Left lung (tissue), 4 donors: ENCODE measurements at regions not wholly inside any gene's neighbourhood (a gene's known extent, or its start where the extent isn't known, plus 50 kb on each side); places are given as distances from the start of the nearest gene placed in this dataset.

Experiments
- ATAC-seq: fragments of 200-7000 bp; cut with Tn5 transposase; one replicate; pipeline ENCODE4 v1.9.1; 2020; ENCODE audit warnings: moderate library complexity
- DNase-seq, 4 donors: peaks; one replicate each; pipeline ENCODE4 v3.0.0-alpha.2; 2013 to 2020
- H3K27ac ChIP-seq, 2 donors: fragments of 200-600 bp; sonication (generic) in 1 of 2; one replicate each; pipeline versions ENCODE4 v1.5.0 to v1.8.0; 2020 to 2021
- H3K27me3 ChIP-seq, 2 donors: fragments of 200-600 bp; sonication (generic) in 1 of 2; one replicate each; pipeline versions ENCODE4 v1.5.0 to v1.8.0; 2020 to 2021
- H3K36me3 ChIP-seq, 2 donors: fragments of 200-600 bp; sonication (generic) in 1 of 2; one replicate each; pipeline versions ENCODE4 v1.5.0 to v1.8.0; 2020 to 2021
- H3K4me1 ChIP-seq, 2 donors: fragments of 200-600 bp; one replicate each; pipeline ENCODE4 v1.8.0; 2021
- H3K4me3 ChIP-seq, 2 donors: fragments of 200-600 bp; sonication (generic) in 1 of 2; one replicate each; pipeline versions ENCODE4 v1.5.0 to v1.8.0; 2020 to 2021; ENCODE audit warnings: mild to moderate bottlenecking in 1 of 2
- H3K9me3 ChIP-seq, 2 donors: fragments of 200-600 bp; sonication (generic) in 1 of 2; one replicate each; pipeline versions ENCODE4 v1.5.0 to v1.8.0; 2020 to 2021
- CTCF ChIP-seq, 2 donors: fragments of 200-600 bp; sonication (generic) in 1 of 2; IDR thresholded peaks; one replicate each; pipeline versions ENCODE4 v1.5.0 to v1.8.0; 2021; ENCODE audit warnings: antibody characterized with exemption in 2 of 2
- intact Hi-C, 2 donors: fragments of 100-400 bp; cut with DNase I; formaldehyde crosslinking; loops; one replicate each; pipeline versions ENCODE4 v1.11.2 to v1.14.2; 2022
- donor health status: DM: no; HTN: yes; CAD: no.
- donor health status: DM: no; HTN: no; CAD: no.

- no peaks in the 10 kb centered on the region for H3K36me3 ChIP-seq
- no peak overlapping the region for H3K27ac ChIP-seq
- H3K9me3 ChIP-seq: no peaks in the 10 kb centered on the region
- no peak for TF ChIP-seq CTCF (IDR thresholded peaks at IDR 0.05)
- H3K27me3 ChIP-seq: no peaks in the 10 kb centered on the region
- H3K4me1 ChIP-seq: no peaks in the 10 kb centered on the region
- intact Hi-C loops: no loop called here
- H3K4me3 ChIP-seq: no peak overlapping the region
- DNase-seq: peak in 2 of 4 donors; percentile 2 to 40
- ATAC-seq: peak; percentile 83
Observed at GRCh38 chr16:8103649-8104289, 486.5 kb downstream of the TMEM114 start.

- H3K4me1 ChIP-seq: no peaks in the 10 kb centered on the region
- H3K9me3 ChIP-seq: peaks cover 0 to 6% of the 10 kb centered on the region in 2 donors
- no peaks in the 10 kb centered on the region for H3K27me3 ChIP-seq
- ATAC-seq (no peak), DNase-seq (no peak)
- no peaks in the 10 kb centered on the region for H3K36me3 ChIP-seq
- no peak overlapping the region for H3K4me3 ChIP-seq
- intact Hi-C loops: no loop called here
- H3K27ac ChIP-seq: no peak overlapping the region
- no peak for TF ChIP-seq CTCF (IDR thresholded peaks at IDR 0.05)
Observed at GRCh38 chr16:8099586-8099985, 490.7 kb downstream of the TMEM114 start.

- Histone ChIP-seq H3K36me3 (no peaks in the 10 kb centered on the region), H3K27ac (no peak overlapping the region), H3K4me3 (no peak overlapping the region), H3K9me3 (peaks cover 0 to 6% of the 10 kb centered on the region in 2 donors), H3K4me1 (no peaks in the 10 kb centered on the region), H3K27me3 (no peaks in the 10 kb centered on the region)
- TF ChIP-seq CTCF (IDR thresholded peaks at IDR 0.05): no peak
- DNase-seq (no peak), ATAC-seq (no peak)
- intact Hi-C loops: no loop called here
Observed at GRCh38 chr16:8098947-8099512, 491.3 kb downstream of the TMEM114 start.

GRCh38 chr16:8096211-8096610, 494.1 kb downstream of the TMEM114 start:
- H3K4me1 ChIP-seq: no peaks in the 10 kb centered on the region
- no peak overlapping the region for H3K27ac ChIP-seq
- TF ChIP-seq CTCF (IDR thresholded peaks at IDR 0.05): no peak
- H3K36me3 ChIP-seq: no peaks in the 10 kb centered on the region
- intact Hi-C loops: no loop called here
- H3K27me3 ChIP-seq: no peaks in the 10 kb centered on the region
- peaks cover 0 to 10% of the 10 kb centered on the region in 2 donors for H3K9me3 ChIP-seq
- DNase-seq (no peak), ATAC-seq (no peak)
- no peak overlapping the region for H3K4me3 ChIP-seq

GRCh38 chr16:8094696-8095095, 495.6 kb downstream of the TMEM114 start:
- Histone ChIP-seq H3K9me3 (peaks cover 0 to 10% of the 10 kb centered on the region in 2 donors), H3K4me1 (no peaks in the 10 kb centered on the region), H3K36me3 (no peaks in the 10 kb centered on the region), H3K27ac (no peak overlapping the region), H3K27me3 (no peaks in the 10 kb centered on the region), H3K4me3 (no peak overlapping the region)
- no peak for DNase-seq
- intact Hi-C loops: no loop called here
- TF ChIP-seq CTCF (IDR thresholded peaks at IDR 0.05): no peak
- no peak for ATAC-seq
